Peyer's patch (tissue), 4 donors: ENCODE measurements at regions not wholly inside any gene's neighbourhood (a gene's known extent, or its start where the extent isn't known, plus 50 kb on each side); places are given as distances from the start of the nearest gene placed in this dataset.

Source experiments
- DNase-seq, 3 donors: peaks; one replicate each; pipeline ENCODE4 v3.0.0-alpha.2; 2017 to 2019
- H3K27ac ChIP-seq, 4 donors: fragments of 200-600 bp; sonication (generic); one replicate each; pipeline ENCODE4 v1.5.1; 2016 to 2019
- H3K27me3 ChIP-seq, 2 donors: fragments of 200-600 bp; sonication (generic); one replicate each; pipeline ENCODE4 v1.5.1; 2019
- H3K36me3 ChIP-seq, 3 donors: fragments of 200-600 bp; sonication (generic); one replicate each; pipeline ENCODE4 v1.5.1; 2016 to 2019
- H3K4me1 ChIP-seq, 4 donors: fragments of 200-600 bp; sonication (generic); one replicate each; pipeline ENCODE4 v1.5.1; 2016 to 2019
- H3K4me3 ChIP-seq, 4 donors: fragments of 200-600 bp; sonication (generic); 1 replicate in 3 of 4; 2 replicates in 1 of 4; pipeline ENCODE4 v1.5.1; 2016 to 2019; ENCODE audit warnings: mild to moderate bottlenecking in 1 of 4
- H3K9me3 ChIP-seq, 4 donors: fragments of 200-600 bp; sonication (generic); one replicate each; pipeline ENCODE4 v1.5.1; 2016 to 2019; ENCODE audit warnings: mild to moderate bottlenecking in 1 of 4
- POLR2A ChIP-seq, 2 donors: fragments of 450-650 bp; IDR thresholded peaks; one replicate each; pipeline ENCODE4 v1.5.1; 2017; ENCODE audit warnings: antibody characterized with exemption in 2 of 2, mild to moderate bottlenecking in 2 of 2, moderate library complexity in 2 of 2
- TF ChIP-seq, protein P1 (sequence below), 6 experiments: fragments of 450-650 bp in 4 of 6; fragments of 200-600 bp in 2 of 6; sonication (generic) in 1 of 6; IDR thresholded peaks; one replicate each; pipeline ENCODE4 v1.5.1; 2017 to 2019; ENCODE audit warnings: antibody characterized with exemption in 6 of 6, mild to moderate bottlenecking in 3 of 6, moderate library complexity in 1 of 6

DNA sequence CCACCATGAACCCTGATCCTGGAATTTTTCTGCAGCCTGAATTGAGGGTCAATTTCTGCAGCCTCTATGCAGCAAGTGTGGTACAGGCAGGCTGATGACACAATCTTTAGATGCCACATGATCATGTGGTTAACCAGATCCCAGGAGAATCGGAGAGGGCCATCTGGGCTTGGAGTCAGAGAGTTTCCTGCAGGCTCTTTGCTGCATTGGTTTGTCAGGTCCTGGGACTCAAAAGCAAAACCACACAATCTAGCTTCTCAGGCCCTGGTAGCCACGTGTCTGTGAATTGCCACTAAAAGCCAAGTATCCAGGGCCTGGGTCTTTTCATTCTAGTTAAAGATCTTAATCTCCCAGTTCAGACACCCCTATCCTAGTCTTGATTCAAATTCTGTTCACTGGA, 464.5 kb downstream of the BCOR start:
- Histone ChIP-seq H3K36me3 (no peaks in the 10 kb centered on the region), H3K9me3 (no peaks in the 10 kb centered on the region), H3K27ac (no peak overlapping the region), H3K27me3 (no peaks in the 10 kb centered on the region), H3K4me3 (no peak overlapping the region), H3K4me1 (no peaks in the 10 kb centered on the region)
- no peak for DNase-seq
- no peak for TF ChIP-seq POLR2A (IDR thresholded peaks at IDR 0.05)
- TF ChIP-seq, protein P1, sequence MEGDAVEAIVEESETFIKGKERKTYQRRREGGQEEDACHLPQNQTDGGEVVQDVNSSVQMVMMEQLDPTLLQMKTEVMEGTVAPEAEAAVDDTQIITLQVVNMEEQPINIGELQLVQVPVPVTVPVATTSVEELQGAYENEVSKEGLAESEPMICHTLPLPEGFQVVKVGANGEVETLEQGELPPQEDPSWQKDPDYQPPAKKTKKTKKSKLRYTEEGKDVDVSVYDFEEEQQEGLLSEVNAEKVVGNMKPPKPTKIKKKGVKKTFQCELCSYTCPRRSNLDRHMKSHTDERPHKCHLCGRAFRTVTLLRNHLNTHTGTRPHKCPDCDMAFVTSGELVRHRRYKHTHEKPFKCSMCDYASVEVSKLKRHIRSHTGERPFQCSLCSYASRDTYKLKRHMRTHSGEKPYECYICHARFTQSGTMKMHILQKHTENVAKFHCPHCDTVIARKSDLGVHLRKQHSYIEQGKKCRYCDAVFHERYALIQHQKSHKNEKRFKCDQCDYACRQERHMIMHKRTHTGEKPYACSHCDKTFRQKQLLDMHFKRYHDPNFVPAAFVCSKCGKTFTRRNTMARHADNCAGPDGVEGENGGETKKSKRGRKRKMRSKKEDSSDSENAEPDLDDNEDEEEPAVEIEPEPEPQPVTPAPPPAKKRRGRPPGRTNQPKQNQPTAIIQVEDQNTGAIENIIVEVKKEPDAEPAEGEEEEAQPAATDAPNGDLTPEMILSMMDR (IDR thresholded peaks at IDR 0.05) = no peak

DNA sequence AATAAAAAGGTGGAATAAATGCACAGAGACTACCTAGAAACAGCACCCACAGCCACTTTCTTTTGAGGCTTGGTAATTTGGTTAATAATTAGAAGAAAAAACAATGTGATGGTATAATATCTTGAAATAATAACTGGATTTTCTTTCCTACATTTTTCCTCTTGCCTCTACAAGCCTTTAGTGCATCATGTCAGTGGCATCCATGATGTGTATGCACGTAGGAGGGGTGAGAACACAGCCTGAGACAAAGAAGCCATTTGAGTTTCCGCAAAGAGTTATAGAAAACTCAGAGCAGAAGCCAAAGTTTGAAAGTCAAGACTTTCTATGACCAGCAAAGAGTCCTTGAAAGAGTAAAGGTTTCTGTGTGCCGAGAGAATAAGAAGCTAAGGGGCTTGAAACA, 461.3 kb downstream of the BCOR start:
- Histone ChIP-seq H3K4me1 (no peaks in the 10 kb centered on the region), H3K27me3 (no peaks in the 10 kb centered on the region), H3K9me3 (no peaks in the 10 kb centered on the region), H3K4me3 (no peak overlapping the region), H3K27ac (no peak overlapping the region), H3K36me3 (no peaks in the 10 kb centered on the region)
- no peak for TF ChIP-seq POLR2A (IDR thresholded peaks at IDR 0.05)
- TF ChIP-seq, protein P1 (IDR thresholded peaks at IDR 0.05) = no peak
- DNase-seq = no peak

DNA sequence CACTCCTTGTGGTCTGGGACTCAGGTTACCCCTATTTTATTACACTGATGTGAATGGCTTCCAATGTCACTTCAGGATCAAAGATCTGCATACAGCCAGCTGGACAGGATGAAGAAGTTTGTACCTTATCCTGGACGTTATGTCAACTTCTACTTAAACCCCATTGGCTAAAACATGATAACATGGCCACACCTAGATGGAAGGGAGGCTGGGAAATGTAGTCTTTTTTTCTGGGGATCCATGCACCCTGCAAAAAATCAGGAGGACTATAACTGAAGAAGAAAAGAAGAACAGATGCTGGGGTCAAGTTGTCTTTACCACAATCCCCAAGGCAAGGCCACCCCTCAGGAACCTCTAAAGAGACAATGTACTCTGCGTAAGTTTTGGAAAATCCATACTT, 459.2 kb downstream of the BCOR start:
- TF ChIP-seq POLR2A (IDR thresholded peaks at IDR 0.05) = no peak
- TF ChIP-seq, protein P1 (IDR thresholded peaks at IDR 0.05) = no peak
- Histone ChIP-seq H3K27me3 (no peaks in the 10 kb centered on the region), H3K36me3 (no peaks in the 10 kb centered on the region), H3K4me3 (no peak overlapping the region), H3K9me3 (no peaks in the 10 kb centered on the region), H3K27ac (no peak overlapping the region), H3K4me1 (no peaks in the 10 kb centered on the region)
- DNase-seq = no peak

DNA sequence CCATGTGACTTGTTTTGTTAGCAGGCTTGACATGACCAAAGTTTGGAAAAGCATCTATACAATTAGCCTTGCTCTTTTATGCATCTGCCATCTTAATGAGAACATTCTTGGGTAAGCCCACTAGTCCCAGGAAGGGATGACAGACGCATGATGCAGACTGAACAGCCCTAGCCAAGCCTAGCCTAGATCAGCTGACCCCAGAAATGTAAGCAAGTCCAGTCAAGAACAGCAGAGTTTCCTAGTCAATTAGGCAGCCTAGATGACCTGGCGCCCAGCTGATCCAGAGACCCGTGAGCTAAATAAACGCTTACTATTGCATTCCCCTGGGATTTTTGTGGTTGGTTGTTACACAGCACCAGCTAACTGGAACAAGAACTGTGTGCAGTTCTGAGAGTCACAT, 457.9 kb downstream of the BCOR start:
- Histone ChIP-seq H3K4me1 (no peaks in the 10 kb centered on the region), H3K36me3 (no peaks in the 10 kb centered on the region), H3K9me3 (no peaks in the 10 kb centered on the region), H3K27ac (no peak overlapping the region), H3K4me3 (no peak overlapping the region), H3K27me3 (no peaks in the 10 kb centered on the region)
- TF ChIP-seq POLR2A (IDR thresholded peaks at IDR 0.05) = no peak
- TF ChIP-seq, protein P1 (IDR thresholded peaks at IDR 0.05) = no peak
- DNase-seq = no peak

DNA sequence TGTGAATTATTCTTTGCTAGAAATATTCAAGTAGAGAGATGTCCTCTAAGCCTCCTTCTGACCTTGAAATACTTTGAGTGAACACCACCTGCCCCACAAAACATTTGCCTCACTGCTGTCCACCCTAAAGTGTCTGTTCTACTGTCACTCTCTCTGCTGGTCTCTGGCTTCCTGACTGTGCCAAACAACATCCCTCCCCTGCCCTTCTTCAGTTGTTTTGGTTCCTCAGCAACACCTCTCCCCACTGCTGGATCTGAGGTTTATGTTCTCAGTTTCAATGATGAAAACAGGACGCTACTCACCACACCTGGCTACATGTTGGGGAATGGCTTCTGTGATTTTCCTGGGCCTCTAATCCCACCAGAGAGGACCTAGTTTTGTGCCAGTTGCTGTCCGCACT, 456.9 kb downstream of the BCOR start:
- Histone ChIP-seq H3K9me3 (no peaks in the 10 kb centered on the region), H3K27ac (no peak overlapping the region), H3K36me3 (no peaks in the 10 kb centered on the region), H3K4me3 (no peak overlapping the region), H3K27me3 (no peaks in the 10 kb centered on the region), H3K4me1 (no peaks in the 10 kb centered on the region)
- no peak for DNase-seq
- no peak for TF ChIP-seq POLR2A (IDR thresholded peaks at IDR 0.05)
- TF ChIP-seq, protein P1 (IDR thresholded peaks at IDR 0.05) = no peak

DNA sequence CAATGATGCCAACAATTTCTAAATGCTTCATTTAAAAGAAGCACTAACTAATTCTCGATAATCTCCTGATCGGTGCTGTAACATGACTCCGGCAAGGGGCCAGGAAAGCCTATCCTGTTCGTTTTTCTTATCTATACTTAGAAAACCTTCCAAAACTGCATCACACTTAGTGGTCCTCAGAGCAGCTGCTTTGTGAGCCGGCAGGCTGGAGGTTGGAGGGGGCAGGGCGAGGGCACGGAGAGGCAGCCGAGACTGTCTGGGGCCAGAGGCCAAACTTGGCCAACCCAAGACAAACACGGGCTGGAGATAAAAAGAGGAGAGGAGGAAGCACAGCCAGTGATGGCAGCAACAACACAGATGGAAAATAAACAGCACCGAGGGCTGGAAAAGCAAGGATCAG, 455.7 kb downstream of the BCOR start:
- H3K27me3 ChIP-seq = no peaks in the 10 kb centered on the region
- H3K27ac ChIP-seq = no peak overlapping the region
- no peaks in the 10 kb centered on the region for H3K4me1 ChIP-seq
- DNase-seq = no peak
- H3K36me3 ChIP-seq = no peaks in the 10 kb centered on the region
- H3K4me3 ChIP-seq = no peak overlapping the region
- TF ChIP-seq, protein P1 (IDR thresholded peaks at IDR 0.05) = no peak
- no peak for TF ChIP-seq POLR2A (IDR thresholded peaks at IDR 0.05)
- no peaks in the 10 kb centered on the region for H3K9me3 ChIP-seq
